ENCODE measurements at regions not wholly inside any gene's neighbourhood (a gene's known extent, or its start where the extent isn't known, plus 50 kb on each side); places are given as distances from the start of the nearest gene placed in this dataset.

DNA sequence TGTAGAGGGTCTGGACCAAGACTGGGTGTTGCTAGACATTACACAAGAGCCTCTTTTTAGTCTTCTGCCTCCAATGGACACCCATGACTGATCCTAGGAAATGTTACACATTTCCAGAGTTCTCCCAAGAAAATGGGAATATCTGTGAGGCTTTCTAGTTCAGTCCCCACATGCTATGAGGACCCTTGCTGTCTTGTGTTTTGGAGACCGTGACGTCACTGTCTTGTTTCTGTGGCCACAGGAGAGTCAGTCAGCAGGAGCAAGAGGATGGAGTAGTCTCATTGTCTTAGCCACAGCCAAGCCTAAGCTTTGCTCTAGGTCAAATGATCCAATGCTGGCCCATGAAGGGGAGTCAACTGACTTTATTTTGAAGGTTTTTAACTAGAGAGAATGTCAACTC is 820.1 kb upstream of the RBFOX1 start:
- TF ChIP-seq HDGF (IDR thresholded peaks at IDR 0.05; ENCODE audit: borderline replicate concordance): no peak
- TF ChIP-seq TARDBP (IDR thresholded peaks at IDR 0.05): no peak
- no peak for DNase-seq (ENCODE audit: extremely low spot score)
- ChIA-PET CTCF (no interaction called here), POLR2A (no interaction called here)

DNA sequence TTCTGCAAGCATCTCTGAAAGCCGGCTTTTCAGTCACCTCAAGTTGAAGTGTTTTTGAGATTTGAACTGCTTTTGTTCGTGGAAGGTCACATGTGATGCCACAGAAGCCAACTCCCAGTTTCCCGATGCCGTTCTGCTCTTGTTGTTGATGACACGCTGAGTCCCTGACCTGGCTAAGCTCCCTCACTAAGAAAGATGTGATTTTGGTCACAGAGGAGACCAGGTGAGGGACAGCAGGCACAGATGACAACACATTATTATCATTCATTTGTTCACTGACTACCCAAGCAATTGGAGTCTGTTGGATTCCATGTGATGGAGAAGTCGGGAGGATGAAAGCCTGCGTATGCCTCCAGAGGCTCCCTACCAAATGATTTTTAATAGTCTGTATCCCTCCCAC is 822.4 kb upstream of the RBFOX1 start:
- ChIA-PET POLR2A (no interaction called here), CTCF (no interaction called here)
- TF ChIP-seq ELF4 (IDR thresholded peaks at IDR 0.05) (no peak), ARNT (IDR thresholded peaks at IDR 0.05) (no peak), SUZ12 (IDR thresholded peaks at IDR 0.05) (no peak), TARDBP (IDR thresholded peaks at IDR 0.05) (no peak), FOXM1 (IDR thresholded peaks at IDR 0.05; ENCODE audit: borderline replicate concordance) (no peak), CTBP1 (IDR thresholded peaks at IDR 0.05; ENCODE audit: borderline replicate concordance) (no peak), HDGF (IDR thresholded peaks at IDR 0.05; ENCODE audit: borderline replicate concordance) (no peak), SP1 (IDR thresholded peaks at IDR 0.05) (no peak), BHLHE40 (IDR thresholded peaks at IDR 0.05; ENCODE audit: borderline replicate concordance) (no peak), PKNOX1 (IDR thresholded peaks at IDR 0.05) (no peak), FOXA1 (IDR thresholded peaks at IDR 0.05) (no peak), ZNF384 (IDR thresholded peaks at IDR 0.05) (no peak), FOXK2 (IDR thresholded peaks at IDR 0.05) (no peak), L3MBTL2 (conservative IDR thresholded peaks at IDR 0.05) (no peak), LEF1 (IDR thresholded peaks at IDR 0.05; ENCODE audit: borderline replicate concordance) (no peak), NFRKB (IDR thresholded peaks at IDR 0.05) (no peak)
- DNase-seq (ENCODE audit: extremely low spot score): no peak

GRCh38 chr16:6499413-6499812 is 833.2 kb upstream of the RBFOX1 start:
- DNase-seq (ENCODE audit: extremely low spot score): no peak
- TF ChIP-seq ELF4 (IDR thresholded peaks at IDR 0.05): no peak
- no peak for TF ChIP-seq SP1 (IDR thresholded peaks at IDR 0.05)
- no peak for TF ChIP-seq FOXA1 (IDR thresholded peaks at IDR 0.05)
- no peak for TF ChIP-seq FOXK2 (IDR thresholded peaks at IDR 0.05)
- no peak for TF ChIP-seq NFRKB (IDR thresholded peaks at IDR 0.05)
- TF ChIP-seq HDGF (IDR thresholded peaks at IDR 0.05; ENCODE audit: borderline replicate concordance): no peak
- no peak for TF ChIP-seq SUZ12 (IDR thresholded peaks at IDR 0.05)
- no peak for TF ChIP-seq PKNOX1 (IDR thresholded peaks at IDR 0.05)
- TF ChIP-seq LEF1 (IDR thresholded peaks at IDR 0.05; ENCODE audit: borderline replicate concordance): no peak
- no peak for TF ChIP-seq ARNT (IDR thresholded peaks at IDR 0.05)
- no peak for TF ChIP-seq TARDBP (IDR thresholded peaks at IDR 0.05)
- TF ChIP-seq BHLHE40 (IDR thresholded peaks at IDR 0.05; ENCODE audit: borderline replicate concordance): no peak
- no peak for TF ChIP-seq FOXM1 (IDR thresholded peaks at IDR 0.05; ENCODE audit: borderline replicate concordance)
- no peak for TF ChIP-seq ZNF384 (IDR thresholded peaks at IDR 0.05)
- no peak for TF ChIP-seq CTBP1 (IDR thresholded peaks at IDR 0.05; ENCODE audit: borderline replicate concordance)
- no peak for TF ChIP-seq L3MBTL2 (conservative IDR thresholded peaks at IDR 0.05)
- ChIA-PET CTCF (no interaction called here), POLR2A (no interaction called here)

- TF ChIP-seq SUZ12 (IDR thresholded peaks at IDR 0.05) (no peak), FOXK2 (IDR thresholded peaks at IDR 0.05) (no peak), LEF1 (IDR thresholded peaks at IDR 0.05; ENCODE audit: borderline replicate concordance) (no peak), BHLHE40 (IDR thresholded peaks at IDR 0.05; ENCODE audit: borderline replicate concordance) (no peak), SP1 (IDR thresholded peaks at IDR 0.05) (no peak), ELF4 (IDR thresholded peaks at IDR 0.05) (no peak), HDGF (IDR thresholded peaks at IDR 0.05; ENCODE audit: borderline replicate concordance) (no peak)
- ChIA-PET POLR2A (no interaction called here), CTCF (no interaction called here)
- DNase-seq (ENCODE audit: extremely low spot score): no peak
Measured at GRCh38 chr16:6498858-6499257, 833.8 kb upstream of the RBFOX1 start.

DNA sequence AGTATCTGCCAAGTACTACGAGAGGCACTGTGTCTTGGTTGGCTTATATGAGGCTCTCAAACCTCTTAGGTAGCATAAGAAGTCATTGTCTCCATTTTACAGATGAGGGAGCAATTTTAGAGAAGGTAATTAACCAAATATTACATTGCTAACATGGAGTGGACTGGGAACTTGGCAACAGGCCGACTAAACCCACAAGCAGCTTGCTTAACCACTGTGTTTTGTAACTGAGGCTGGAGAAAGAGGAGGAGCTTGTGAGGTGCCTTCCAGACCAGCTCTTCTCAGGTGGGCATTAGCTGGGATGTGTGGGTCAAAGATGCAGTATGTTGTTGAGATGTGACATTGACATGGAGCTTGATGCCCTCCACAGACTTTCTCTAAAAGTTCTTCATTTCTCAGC is 835.6 kb upstream of the RBFOX1 start:
- TF ChIP-seq BHLHE40 (IDR thresholded peaks at IDR 0.05; ENCODE audit: borderline replicate concordance) (no peak), TARDBP (IDR thresholded peaks at IDR 0.05) (no peak), SUZ12 (IDR thresholded peaks at IDR 0.05) (no peak), FOXA1 (IDR thresholded peaks at IDR 0.05) (no peak), L3MBTL2 (conservative IDR thresholded peaks at IDR 0.05) (no peak), FOXM1 (IDR thresholded peaks at IDR 0.05; ENCODE audit: borderline replicate concordance) (no peak), HDGF (IDR thresholded peaks at IDR 0.05; ENCODE audit: borderline replicate concordance) (no peak), SP1 (IDR thresholded peaks at IDR 0.05) (no peak), CTBP1 (IDR thresholded peaks at IDR 0.05; ENCODE audit: borderline replicate concordance) (no peak), LEF1 (IDR thresholded peaks at IDR 0.05; ENCODE audit: borderline replicate concordance) (no peak)
- ChIA-PET POLR2A (no interaction called here), CTCF (no interaction called here)
- no peak for DNase-seq (ENCODE audit: extremely low spot score)

DNA sequence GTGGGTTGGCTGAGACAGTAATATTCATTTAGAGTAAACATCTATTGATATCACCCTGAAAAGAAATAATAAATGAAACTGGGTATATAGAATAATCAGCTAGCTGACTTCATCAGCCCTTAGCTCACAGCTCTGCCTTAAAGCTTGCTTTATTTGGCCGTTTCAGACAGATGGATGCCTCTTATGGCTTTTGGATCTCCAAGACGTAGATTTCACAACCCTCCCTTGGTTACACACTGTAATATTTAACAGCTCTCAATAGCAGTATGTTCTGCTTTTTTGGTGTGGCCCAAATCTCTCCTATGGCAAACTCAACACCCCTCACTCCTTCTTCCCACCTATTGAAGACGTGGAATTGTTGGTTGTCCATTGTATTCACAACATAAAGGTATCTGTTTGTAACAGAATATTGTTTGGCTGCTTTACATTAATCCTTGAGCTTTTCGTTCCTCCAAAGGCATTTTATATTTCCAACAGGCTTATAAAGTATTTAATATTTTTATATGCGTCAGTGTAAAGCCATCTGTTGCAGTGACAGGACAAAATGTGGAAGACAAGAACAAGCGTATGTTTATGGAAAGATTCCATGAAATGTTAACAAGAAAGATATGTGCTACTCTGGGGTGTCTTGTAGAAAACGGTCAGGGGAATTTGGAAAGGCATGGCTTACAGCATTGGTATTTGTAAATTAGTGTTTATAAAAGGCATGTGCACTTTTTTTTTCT is 837.0 kb upstream of the RBFOX1 start:
- TF ChIP-seq HDGF (IDR thresholded peaks at IDR 0.05; ENCODE audit: borderline replicate concordance) (no peak), FOXA1 (IDR thresholded peaks at IDR 0.05) (no peak), ELF4 (IDR thresholded peaks at IDR 0.05) (no peak), TARDBP (IDR thresholded peaks at IDR 0.05) (no peak), SUZ12 (IDR thresholded peaks at IDR 0.05) (no peak), LEF1 (IDR thresholded peaks at IDR 0.05; ENCODE audit: borderline replicate concordance) (no peak), L3MBTL2 (conservative IDR thresholded peaks at IDR 0.05) (no peak), FOXM1 (IDR thresholded peaks at IDR 0.05; ENCODE audit: borderline replicate concordance) (no peak)

GRCh38 chr16:6494716-6495115 is 837.9 kb upstream of the RBFOX1 start:
- TF ChIP-seq SUZ12 (IDR thresholded peaks at IDR 0.05) (no peak), HDGF (IDR thresholded peaks at IDR 0.05; ENCODE audit: borderline replicate concordance) (no peak), ARNT (IDR thresholded peaks at IDR 0.05) (no peak), TARDBP (IDR thresholded peaks at IDR 0.05) (no peak), BHLHE40 (IDR thresholded peaks at IDR 0.05; ENCODE audit: borderline replicate concordance) (no peak), LEF1 (IDR thresholded peaks at IDR 0.05; ENCODE audit: borderline replicate concordance) (no peak)
- DNase-seq (ENCODE audit: extremely low spot score): no peak
- POLR2A ChIA-PET: no interaction called here
- CTCF ChIA-PET: no interaction called here

More for the DNA sequence above, 837.0 kb upstream of the RBFOX1 start:
- POLR2A ChIA-PET: no interaction called here
- CTCF ChIA-PET: no interaction called here
- no peak for DNase-seq (ENCODE audit: extremely low spot score)
